COLO829 (cell line): ENCODE measurements at regions not wholly inside any gene's neighbourhood (a gene's known extent, or its start where the extent isn't known, plus 50 kb on each side); places are given as distances from the start of the nearest gene placed in this dataset.
"Not testable (repeated sequence)": the region's sequence is repeated elsewhere in the genome, so short reads cannot be mapped to it uniquely, and the experiment has no call there.

ENCODE experiments used
- DNase-seq: peaks from one replicate; pipeline ENCODE4 v3.0.0; 2012; ENCODE audit warnings: low spot score

DNA sequence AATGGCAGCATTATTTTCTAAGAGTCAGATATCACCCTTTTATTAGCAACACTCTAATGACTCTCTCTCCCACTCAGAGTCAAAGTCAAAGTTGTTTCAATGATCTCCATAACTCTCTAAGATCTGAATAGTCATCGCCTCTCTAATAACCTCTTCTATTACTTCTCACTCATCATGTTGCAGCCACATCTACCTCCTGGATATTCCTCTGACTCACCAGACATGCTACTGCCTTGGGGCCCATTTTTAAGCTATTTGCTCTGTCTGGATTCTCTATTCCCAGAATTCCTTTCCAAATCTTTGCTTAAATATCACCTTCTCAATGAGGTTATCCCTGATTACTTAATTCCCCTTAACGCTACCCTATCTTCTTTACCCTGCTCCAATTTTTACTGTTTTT is 391.8 kb upstream of the MAGEB16 start:
- DNase-seq, result no peak

DNA sequence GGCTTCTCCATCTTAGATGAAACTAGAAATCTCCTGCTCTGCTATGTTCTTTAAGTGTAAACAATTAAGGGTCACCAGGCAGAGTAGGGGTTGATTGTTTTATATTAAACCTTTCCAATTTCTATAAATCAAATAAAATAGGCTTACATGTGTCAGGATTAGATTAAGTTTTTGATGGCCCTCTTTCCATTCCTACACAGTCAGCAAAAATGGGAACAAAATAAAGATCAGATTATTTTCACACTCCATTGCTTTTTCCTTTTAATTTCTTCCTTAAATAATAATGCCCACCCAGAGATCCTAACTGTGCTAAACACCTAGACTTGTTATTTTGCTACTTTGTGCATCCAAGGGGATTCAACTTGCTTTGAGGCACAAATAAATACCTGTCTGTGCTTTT is 381.4 kb upstream of the MAGEB16 start:
- DNase-seq, result no peak

- no peak for DNase-seq
Measured at GRCh38 chrX:35432056-35432455, 366.1 kb upstream of the MAGEB16 start.

DNA sequence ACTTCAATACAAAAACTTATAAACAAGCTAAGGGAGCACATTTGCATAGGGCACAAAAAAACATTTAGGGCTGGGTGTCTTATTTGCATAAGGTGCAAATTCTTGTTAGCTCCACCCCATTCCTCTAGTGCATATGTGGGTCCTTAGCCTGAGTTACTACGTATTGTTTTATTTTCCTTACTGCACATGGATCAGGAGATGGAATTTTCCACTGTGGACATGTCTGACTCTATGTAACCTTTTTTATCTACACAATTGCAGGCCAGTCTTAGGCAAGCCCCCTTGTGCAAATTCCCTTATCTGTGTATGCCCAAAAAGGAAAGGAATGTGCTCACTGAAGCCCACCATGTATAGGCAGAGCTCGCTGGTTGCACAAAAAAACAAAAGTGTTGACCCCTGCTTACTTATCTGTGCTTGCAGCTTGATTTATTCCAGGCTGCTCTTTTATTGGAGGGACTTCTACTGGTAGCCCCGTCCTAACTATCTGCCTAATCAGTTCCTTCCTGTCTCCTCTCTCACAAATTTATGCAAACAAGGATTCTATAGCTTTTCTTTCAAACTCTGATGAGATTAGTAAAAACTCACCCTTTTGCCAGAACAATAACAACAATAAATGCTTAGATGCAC is 359.0 kb upstream of the MAGEB16 start:
- DNase-seq, result no peak

GRCh38 chrX:35439692-35440091 is 358.4 kb upstream of the MAGEB16 start:
- DNase-seq, result no peak

DNA sequence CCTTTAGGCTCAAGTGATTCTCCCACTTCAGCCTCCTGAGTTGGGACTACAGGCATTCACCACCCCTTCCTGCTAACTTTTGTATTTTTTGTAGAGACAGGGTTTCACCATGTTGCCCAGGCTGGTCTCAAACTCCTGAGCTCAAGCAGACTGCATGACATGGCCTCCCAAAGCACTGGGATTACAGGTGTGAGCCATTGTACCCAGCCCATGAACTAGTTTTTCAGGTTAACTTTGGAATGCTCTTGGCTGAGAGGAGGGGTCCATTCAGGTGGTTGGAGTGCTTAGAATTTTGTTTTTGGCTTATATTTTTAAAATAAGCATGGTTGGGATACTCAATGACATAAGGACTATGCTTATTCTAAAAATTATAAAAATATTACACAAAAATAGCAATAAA is 355.7 kb upstream of the MAGEB16 start:
- DNase-seq, result no peak

- DNase-seq, result not testable (repeated sequence)
Measured at GRCh38 chrX:35443091-35443582, 355.0 kb upstream of the MAGEB16 start.

GRCh38 chrX:35444671-35445355 is 353.3 kb upstream of the MAGEB16 start:
- no peak for DNase-seq

DNA sequence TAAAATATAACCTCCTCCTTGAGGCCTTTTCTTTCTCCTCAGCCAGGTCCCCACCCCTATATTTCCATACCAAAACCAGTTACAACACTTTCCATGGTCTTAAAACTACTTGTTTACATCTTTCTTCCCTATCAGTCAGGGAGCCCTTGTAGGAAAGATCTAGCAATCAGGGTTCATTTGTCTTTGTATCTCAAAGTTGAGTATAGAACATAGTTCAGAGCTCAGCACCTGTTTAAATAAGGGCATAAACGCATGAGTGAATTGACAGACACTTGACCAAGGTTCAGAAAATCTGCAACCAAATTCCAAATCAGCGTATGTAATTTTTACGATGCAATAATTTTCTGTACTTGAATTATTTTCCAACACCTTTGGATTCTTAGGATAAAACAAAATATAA is 352.2 kb upstream of the MAGEB16 start:
- DNase-seq, result no peak

DNA sequence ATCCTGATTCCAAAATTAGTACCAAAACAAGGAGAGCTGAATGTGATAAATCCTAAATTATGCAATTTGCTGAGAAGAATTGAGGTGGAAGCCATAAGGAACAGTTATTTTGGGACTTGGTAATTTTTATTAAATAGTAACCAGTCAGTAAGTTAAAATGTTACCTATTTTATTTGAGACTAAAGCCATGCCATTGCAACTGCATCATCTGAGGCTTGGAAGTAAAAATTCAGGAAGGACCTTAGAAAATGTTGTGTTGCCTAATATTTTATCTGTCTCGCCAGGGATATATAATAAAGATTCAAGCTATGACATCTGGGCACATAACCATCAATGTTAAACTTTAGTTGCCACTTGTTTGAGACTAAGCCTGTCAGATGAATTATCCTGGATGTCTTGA is 341.3 kb upstream of the MAGEB16 start:
- no peak for DNase-seq

DNA sequence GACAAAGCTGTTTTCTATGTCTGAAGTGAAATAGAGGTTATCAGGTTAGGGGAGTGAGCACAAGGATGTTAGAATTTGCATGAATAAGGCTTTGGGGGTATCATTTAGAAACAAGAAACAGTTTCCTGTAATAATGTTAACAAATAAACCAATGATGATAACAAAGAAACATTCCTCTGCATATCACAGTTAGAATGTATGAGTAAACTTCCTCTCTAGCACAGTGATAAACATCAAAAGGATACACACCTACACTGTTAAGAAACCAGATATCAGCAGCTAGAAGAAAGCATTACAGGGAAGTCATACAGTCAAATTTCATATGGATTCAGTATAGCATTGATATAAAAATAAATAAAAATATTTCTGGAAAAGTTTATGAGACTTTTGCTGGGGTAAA is 340.0 kb upstream of the MAGEB16 start:
- no peak for DNase-seq

GRCh38 chrX:35461164-35461563 is 337.0 kb upstream of the MAGEB16 start:
- DNase-seq, result no peak

DNA sequence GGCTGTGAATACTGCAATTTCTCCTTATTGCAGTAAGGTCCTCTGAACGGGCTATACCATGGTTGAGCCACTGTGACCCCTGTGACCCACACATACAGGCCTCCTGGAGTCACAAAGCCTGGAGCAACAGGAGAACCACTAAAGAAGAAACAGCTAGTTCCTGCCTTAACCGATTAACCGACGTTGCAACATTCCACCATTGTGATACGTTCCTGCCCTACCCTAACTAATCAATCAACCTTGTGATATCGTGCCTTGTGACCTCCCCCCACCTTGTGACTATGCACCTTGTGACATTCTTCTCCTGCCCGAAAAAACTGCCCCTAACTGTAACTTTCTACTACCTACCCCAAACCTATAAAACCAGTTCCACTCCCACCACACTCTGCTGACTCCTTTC is 301.5 kb upstream of the MAGEB16 start:
- not testable (repeated sequence) for DNase-seq

DNA sequence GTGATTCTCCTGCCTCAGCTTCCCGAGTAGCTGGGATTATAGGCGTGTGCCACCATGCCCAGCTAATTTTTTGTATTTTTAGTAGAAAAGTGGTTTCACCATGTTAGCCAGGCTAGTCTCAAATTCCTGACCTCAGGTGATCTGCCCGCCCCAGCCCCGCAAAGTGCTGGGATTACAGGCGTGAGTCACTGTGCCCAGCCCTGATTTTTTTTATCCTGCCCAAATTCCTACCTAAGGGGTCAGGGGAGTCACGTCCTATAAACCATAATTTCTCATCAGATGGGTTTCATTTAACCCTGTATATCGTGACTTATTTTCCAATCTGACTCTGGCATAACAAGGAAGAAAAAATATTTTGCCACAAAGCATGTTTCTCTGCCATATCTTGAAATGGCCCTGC is 300.7 kb upstream of the MAGEB16 start:
- DNase-seq, result not testable (repeated sequence)

DNA sequence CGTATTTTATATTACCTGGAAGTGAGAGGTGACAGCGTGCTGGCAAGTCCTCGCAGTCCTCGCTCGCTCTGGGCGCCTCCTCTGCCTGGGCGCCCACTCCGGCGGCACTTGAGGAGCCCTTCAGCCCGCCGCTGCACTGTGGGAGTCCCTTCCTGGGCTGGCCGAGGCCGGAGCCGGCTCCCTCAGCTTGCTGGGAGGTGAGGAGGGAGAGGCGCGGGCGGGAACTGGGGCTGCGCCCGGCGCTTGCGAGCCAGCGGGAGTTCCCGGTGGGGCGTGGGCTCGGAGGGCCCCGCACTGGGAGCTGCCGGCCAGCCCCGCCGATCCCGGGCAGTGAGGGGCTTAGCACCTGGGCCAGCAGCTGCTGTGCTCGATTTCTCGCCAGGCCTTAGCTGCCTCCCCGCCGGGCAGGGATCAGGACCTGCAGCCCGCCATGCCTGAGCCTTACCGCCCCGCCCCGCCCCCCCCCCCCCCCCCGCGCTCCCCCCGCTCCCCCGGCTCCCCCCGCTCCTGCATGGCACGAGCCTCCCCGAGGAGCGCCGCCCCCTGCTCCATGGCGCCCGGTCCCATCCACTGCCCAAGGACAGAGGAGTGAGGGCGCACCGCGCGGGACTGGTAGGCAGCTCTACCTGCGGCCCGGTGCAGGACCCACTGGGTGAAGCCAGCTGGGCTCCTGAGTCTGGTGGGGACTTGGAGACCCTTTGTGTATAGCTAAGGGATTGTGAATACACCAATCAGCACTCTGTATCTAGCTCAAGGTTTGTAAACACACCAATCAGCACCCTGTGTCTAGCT is 298.9 kb upstream of the MAGEB16 start:
- DNase-seq, result no peak

- DNase-seq, result no peak
Measured at GRCh38 chrX:35507701-35508100, 290.4 kb upstream of the MAGEB16 start.

DNA sequence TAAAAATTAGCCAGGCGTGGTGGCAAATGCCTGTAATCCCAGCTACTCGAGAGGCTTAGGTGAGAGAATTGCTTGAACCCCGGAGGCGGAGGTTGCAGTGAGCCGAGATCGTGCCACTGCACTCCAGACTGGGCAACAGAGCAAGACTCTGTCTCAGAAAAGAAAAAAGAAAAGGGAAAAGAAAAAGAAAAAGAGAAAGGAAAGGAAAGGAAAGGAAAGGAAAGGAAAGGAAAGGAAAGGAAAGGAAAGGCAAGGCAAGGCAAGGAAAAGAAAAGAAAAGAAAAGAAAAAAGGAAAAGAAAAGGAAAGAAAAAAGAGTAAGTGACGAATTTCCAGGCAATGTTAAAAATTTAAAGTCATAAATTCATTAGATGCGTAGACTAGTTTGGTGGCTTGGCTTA is 250.1 kb upstream of the MAGEB16 start:
- DNase-seq, result not testable (repeated sequence)

DNA sequence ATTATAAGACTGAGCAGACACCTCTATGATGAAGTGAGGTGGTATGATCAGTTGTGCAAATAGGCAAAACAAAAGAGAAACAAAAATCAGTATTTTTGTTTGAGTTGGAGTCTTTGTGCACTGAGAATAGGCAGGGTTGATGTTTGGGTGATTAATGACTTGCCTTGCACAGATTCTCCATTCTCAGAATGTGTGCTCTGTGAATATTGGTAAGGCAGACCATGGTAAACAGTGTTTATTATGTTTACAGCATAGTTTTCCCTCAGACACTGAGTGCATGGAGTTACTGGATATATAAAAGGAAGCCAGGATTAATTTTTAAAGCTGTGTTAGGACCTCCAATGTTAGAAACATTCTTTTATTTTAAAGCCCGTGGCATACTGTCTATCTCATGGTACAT is 240.2 kb upstream of the MAGEB16 start:
- no peak for DNase-seq

GRCh38 chrX:35561985-35562384 is 236.2 kb upstream of the MAGEB16 start:
- DNase-seq, result no peak

GRCh38 chrX:35562395-35562794 is 235.7 kb upstream of the MAGEB16 start:
- no peak for DNase-seq

DNA sequence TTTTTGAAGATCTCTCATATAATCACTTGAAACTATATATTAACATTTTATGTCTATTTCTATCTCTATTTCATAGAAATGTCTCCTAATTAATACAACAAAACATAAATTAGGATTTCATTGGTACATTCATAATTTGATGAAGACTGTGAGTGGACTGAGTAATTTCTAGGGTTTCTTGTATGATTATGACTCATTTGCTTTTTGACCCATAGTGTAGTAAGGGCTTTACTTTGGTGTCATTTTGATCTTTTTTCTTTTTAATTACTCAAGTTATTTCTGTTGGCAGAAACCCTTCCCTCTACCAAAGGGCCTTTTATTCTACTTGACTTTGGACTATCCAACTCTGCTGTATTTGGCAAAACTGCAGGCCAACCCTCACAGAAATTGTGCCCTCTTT is 207.9 kb upstream of the MAGEB16 start:
- DNase-seq, result no peak

GRCh38 chrX:35611562-35611961 is 186.6 kb upstream of the MAGEB16 start:
- not testable (repeated sequence) for DNase-seq

GRCh38 chrX:35617836-35618235 is 180.3 kb upstream of the MAGEB16 start:
- DNase-seq, result no peak
